ENCODE measurements at regions not wholly inside any gene's neighbourhood (a gene's known extent, or its start where the extent isn't known, plus 50 kb on each side); places are given as distances from the start of the nearest gene placed in this dataset.
"Not testable (repeated sequence)": the region's sequence is repeated elsewhere in the genome, so short reads cannot be mapped to it uniquely, and the experiment has no call there.

GRCh38 chr1:228648647-228649383 is 86.5 kb upstream of the RHOU start:
- H3K9ac ChIP-seq (ENCODE audit: insufficient read length), result peak overlapping the region; percentile 79
- H3K4me3 ChIP-seq, result peak overlapping the region; percentile 89
- no peak for TF ChIP-seq EZH2 (IDR thresholded peaks at IDR 0.05)
- no peak for TF ChIP-seq FOXP2 (optimal IDR thresholded peaks at IDR 0.05; ENCODE audit: control extremely low read depth, extremely low read length, insufficient read depth)
- no peak for TF ChIP-seq POLR2AphosphoS5 (IDR thresholded peaks at IDR 0.05; ENCODE audit: borderline replicate concordance, low read depth, low read length)
- H3K36me3 ChIP-seq (ENCODE audit: insufficient read depth, low read length), result no peaks in the 10 kb centered on the region
- no peaks in the 10 kb centered on the region for H3K9me3 ChIP-seq (ENCODE audit: low read depth, low read length)
- peak overlapping the region; percentile 63 for H3K27ac ChIP-seq
- no peak for DNase-seq (ENCODE audit: low read depth, low spot score)

GRCh38 chr1:228650141-228650540 is 85.1 kb upstream of the RHOU start:
- Histone ChIP-seq H3K4me3 (no peak overlapping the region), H3K36me3 (ENCODE audit: insufficient read depth, low read length) (no peaks in the 10 kb centered on the region), H3K9ac (ENCODE audit: insufficient read length) (no peak overlapping the region), H3K9me3 (ENCODE audit: low read depth, low read length) (no peaks in the 10 kb centered on the region), H3K27ac (no peak overlapping the region)
- no peak for DNase-seq (ENCODE audit: low read depth, low spot score)
- no peak for TF ChIP-seq POLR2AphosphoS5 (IDR thresholded peaks at IDR 0.05; ENCODE audit: borderline replicate concordance, low read depth, low read length)

DNA sequence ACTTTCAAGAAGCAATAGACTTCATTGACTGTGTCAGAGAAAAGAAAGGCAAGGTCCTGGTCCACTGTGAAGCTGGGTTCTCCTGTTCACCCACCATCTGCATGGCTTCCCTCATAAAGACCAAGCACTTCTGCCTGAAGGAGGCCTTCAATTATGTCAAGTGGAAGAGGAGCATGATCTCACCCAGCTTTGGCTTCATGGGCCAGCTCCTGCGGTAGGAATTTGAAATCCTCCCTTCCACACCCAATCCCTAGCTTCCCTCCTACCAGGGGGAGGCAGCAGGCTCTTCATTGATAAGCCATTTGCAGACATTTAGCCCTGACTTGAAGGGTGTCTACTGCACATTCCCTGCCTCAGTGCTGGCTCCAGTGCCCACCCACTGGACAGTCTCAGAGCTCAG is 84.3 kb upstream of the RHOU start:
- H3K9me3 ChIP-seq (ENCODE audit: low read depth, low read length), result no peaks in the 10 kb centered on the region
- H3K27ac ChIP-seq, result no peak overlapping the region
- no peak for DNase-seq (ENCODE audit: low read depth, low spot score)
- H3K4me3 ChIP-seq, result no peak overlapping the region
- no peak overlapping the region for H3K9ac ChIP-seq (ENCODE audit: insufficient read length)
- H3K36me3 ChIP-seq (ENCODE audit: insufficient read depth, low read length), result no peaks in the 10 kb centered on the region
- TF ChIP-seq EZH2 (IDR thresholded peaks at IDR 0.05) (no peak), FOXP2 (optimal IDR thresholded peaks at IDR 0.05; ENCODE audit: control extremely low read depth, extremely low read length, insufficient read depth) (no peak), POLR2AphosphoS5 (IDR thresholded peaks at IDR 0.05; ENCODE audit: borderline replicate concordance, low read depth, low read length) (no peak)

- H3K4me3 ChIP-seq, result no peak overlapping the region
- H3K27ac ChIP-seq, result no peak overlapping the region
- TF ChIP-seq POLR2AphosphoS5 (IDR thresholded peaks at IDR 0.05; ENCODE audit: borderline replicate concordance, low read depth, low read length) (no peak), FOXP2 (optimal IDR thresholded peaks at IDR 0.05; ENCODE audit: control extremely low read depth, extremely low read length, insufficient read depth) (no peak)
- no peaks in the 10 kb centered on the region for H3K9me3 ChIP-seq (ENCODE audit: low read depth, low read length)
- H3K36me3 ChIP-seq (ENCODE audit: insufficient read depth, low read length), result no peaks in the 10 kb centered on the region
- DNase-seq (ENCODE audit: low read depth, low spot score), result no peak
- no peak overlapping the region for H3K9ac ChIP-seq (ENCODE audit: insufficient read length)
Observed at GRCh38 chr1:228652116-228652515, 83.2 kb upstream of the RHOU start.

DNA sequence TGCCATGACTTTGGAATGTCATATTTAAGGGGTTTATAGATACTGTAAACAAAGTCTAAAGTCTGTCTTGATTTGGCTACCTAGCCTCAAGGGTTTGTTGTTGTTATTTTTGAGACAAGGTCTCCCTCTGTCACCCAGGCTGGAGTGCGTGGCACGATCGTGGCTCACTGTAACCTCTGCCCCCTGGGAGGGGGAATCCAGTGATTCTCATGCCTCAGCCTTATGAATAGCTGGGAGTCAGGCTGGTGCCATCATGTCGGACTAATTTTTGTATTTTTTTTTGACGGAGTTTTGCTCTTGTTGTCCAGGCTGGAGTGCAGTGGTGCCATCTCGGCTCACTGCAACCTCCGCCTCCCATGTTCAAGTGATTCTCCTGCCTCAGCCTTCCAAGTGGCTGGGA is 82.2 kb upstream of the RHOU start:
- H3K4me3 ChIP-seq; H3K27ac ChIP-seq; DNase-seq (ENCODE audit: low read depth, low spot score); H3K9ac ChIP-seq (ENCODE audit: insufficient read length); H3K9me3 ChIP-seq (ENCODE audit: low read depth, low read length); H3K36me3 ChIP-seq (ENCODE audit: insufficient read depth, low read length): not testable (repeated sequence)

DNA sequence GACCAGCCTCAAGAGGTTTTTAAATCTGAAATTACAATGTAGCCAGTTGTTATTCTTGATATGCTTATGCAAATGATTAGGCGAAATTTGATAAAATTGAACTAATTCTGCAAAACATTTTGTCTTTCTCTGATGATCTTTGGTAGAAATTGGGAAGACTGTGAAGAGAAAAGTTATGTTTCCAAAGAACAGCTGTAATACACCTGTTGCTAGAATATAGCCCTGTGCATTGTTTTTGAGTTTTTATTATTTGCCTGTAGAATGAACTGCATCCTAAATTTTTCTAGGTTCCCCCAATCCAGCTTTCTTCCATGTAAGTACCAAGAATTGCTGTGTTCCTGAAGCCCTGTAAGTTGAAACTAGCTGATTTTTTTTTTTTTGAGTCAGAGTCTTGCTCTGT is 81.5 kb upstream of the RHOU start:
- no peak overlapping the region for H3K9ac ChIP-seq (ENCODE audit: insufficient read length)
- no peak for DNase-seq (ENCODE audit: low read depth, low spot score)
- TF ChIP-seq FOXP2 (optimal IDR thresholded peaks at IDR 0.05; ENCODE audit: control extremely low read depth, extremely low read length, insufficient read depth), result no peak
- no peak for TF ChIP-seq POLR2AphosphoS5 (IDR thresholded peaks at IDR 0.05; ENCODE audit: borderline replicate concordance, low read depth, low read length)
- TF ChIP-seq EZH2 (IDR thresholded peaks at IDR 0.05), result no peak
- H3K4me3 ChIP-seq, result no peak overlapping the region
- H3K27ac ChIP-seq, result no peak overlapping the region
- no peaks in the 10 kb centered on the region for H3K36me3 ChIP-seq (ENCODE audit: insufficient read depth, low read length)
- no peaks in the 10 kb centered on the region for H3K9me3 ChIP-seq (ENCODE audit: low read depth, low read length)

DNA sequence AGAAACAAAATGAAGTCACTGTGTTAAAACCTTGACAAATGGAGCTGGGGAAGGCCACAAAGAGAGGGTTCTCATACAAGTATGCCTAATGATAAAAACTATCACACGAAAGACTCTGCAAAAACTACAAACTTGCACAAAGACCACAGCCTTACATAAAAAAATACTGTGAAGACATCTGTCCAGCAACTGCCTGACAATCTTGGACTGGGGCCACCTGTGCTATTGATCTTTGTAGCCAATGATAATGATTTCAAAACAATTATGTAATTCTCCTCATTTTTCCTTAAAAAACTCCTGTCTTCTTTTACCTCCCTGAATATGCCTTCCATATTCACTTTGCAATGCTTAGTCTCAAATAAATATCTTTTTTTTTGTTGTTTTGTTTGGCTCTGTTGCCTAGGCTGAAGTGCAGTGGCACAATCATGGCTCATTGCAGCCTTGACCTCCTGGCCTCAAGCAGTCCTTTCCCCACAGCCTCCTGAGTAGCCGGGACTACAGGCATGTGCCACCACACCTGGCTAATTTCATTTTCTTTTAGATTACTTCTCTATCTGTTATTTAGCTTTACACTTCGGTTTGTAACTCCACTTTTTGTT is 79.4 kb upstream of the RHOU start:
- Histone ChIP-seq H3K9ac (ENCODE audit: insufficient read length) (no peak overlapping the region), H3K4me3 (no peak overlapping the region), H3K27ac (no peak overlapping the region), H3K9me3 (ENCODE audit: low read depth, low read length) (no peaks in the 10 kb centered on the region), H3K36me3 (ENCODE audit: insufficient read depth, low read length) (no peaks in the 10 kb centered on the region)
- DNase-seq (ENCODE audit: low read depth, low spot score), result no peak
- no peak for TF ChIP-seq POLR2AphosphoS5 (IDR thresholded peaks at IDR 0.05; ENCODE audit: borderline replicate concordance, low read depth, low read length)
- no peak for TF ChIP-seq FOXP2 (optimal IDR thresholded peaks at IDR 0.05; ENCODE audit: control extremely low read depth, extremely low read length, insufficient read depth)
- TF ChIP-seq EZH2 (IDR thresholded peaks at IDR 0.05), result no peak

GRCh38 chr1:228662007-228662689 is 73.1 kb upstream of the RHOU start:
- H3K9me3 ChIP-seq (ENCODE audit: low read depth, low read length); H3K4me3 ChIP-seq; H3K36me3 ChIP-seq (ENCODE audit: insufficient read depth, low read length); H3K27ac ChIP-seq; DNase-seq (ENCODE audit: low read depth, low spot score); H3K9ac ChIP-seq (ENCODE audit: insufficient read length): not testable (repeated sequence)

DNA sequence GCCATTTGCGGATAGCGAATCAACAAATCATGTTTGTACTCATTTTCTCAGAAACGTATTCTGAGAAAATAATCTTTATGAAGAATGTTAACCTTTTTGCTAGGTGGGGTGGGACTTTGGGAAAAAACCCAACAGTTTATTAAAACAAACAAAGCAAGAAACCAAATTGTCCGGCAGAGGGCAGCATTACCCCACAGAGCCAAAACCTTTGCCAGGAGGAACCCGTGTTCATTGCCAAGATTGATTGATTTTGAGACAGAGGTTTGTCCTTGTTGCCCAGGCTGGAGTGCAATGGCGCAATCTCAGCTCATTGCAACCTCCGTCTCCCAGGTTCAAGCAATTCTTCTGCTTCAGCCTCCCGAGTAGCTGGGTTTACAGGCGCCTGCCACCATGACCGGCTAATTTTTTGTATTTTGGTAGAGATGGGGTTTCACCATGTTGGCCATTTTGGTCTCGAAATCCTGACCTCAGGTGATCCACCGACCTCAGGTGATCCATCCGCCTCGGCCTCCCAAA is 70.8 kb upstream of the RHOU start:
- no peak overlapping the region for H3K9ac ChIP-seq (ENCODE audit: insufficient read length)

More for the DNA sequence above, 70.8 kb upstream of the RHOU start:
- TF ChIP-seq FOXP2 (optimal IDR thresholded peaks at IDR 0.05; ENCODE audit: control extremely low read depth, extremely low read length, insufficient read depth) (no peak), EZH2 (IDR thresholded peaks at IDR 0.05) (no peak)
- H3K4me3 ChIP-seq, result no peak overlapping the region
- H3K36me3 ChIP-seq (ENCODE audit: insufficient read depth, low read length), result no peaks in the 10 kb centered on the region
- H3K27ac ChIP-seq, result no peak overlapping the region
- no peaks in the 10 kb centered on the region for H3K9me3 ChIP-seq (ENCODE audit: low read depth, low read length)
- DNase-seq (ENCODE audit: low read depth, low spot score), result peak; percentile 48

Measured in SK-N-MC (cell line).